ENCODE measurements at regions not wholly inside any gene's neighbourhood (a gene's known extent, or its start where the extent isn't known, plus 50 kb on each side); places are given as distances from the start of the nearest gene placed in this dataset.

DNA sequence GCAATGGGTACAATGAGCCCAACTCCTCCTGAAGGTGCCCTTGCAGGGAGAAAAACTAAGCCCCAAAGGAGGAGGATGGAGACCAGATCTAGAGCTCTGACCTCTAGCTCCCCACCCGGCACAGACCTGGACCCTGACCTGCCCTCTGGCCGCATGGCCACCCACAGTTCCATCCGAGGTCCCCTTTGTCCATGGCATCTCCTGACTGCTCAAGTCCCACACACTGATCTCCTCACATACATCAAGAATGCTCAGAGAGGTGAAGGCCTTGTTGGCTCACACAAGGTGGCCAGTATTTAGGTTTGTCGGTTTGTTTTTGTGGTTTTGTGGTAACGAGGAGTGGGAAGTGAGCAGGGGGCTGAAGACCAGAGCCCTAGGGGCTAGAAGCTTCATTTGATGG, 423.5 kb upstream of the B3GAT1 start:
- TF ChIP-seq, protein P1, sequence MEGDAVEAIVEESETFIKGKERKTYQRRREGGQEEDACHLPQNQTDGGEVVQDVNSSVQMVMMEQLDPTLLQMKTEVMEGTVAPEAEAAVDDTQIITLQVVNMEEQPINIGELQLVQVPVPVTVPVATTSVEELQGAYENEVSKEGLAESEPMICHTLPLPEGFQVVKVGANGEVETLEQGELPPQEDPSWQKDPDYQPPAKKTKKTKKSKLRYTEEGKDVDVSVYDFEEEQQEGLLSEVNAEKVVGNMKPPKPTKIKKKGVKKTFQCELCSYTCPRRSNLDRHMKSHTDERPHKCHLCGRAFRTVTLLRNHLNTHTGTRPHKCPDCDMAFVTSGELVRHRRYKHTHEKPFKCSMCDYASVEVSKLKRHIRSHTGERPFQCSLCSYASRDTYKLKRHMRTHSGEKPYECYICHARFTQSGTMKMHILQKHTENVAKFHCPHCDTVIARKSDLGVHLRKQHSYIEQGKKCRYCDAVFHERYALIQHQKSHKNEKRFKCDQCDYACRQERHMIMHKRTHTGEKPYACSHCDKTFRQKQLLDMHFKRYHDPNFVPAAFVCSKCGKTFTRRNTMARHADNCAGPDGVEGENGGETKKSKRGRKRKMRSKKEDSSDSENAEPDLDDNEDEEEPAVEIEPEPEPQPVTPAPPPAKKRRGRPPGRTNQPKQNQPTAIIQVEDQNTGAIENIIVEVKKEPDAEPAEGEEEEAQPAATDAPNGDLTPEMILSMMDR (IDR thresholded peaks at IDR 0.05): no peak
- TF ChIP-seq POLR2A (IDR thresholded peaks at IDR 0.05): no peak
